Ovary (tissue), 7 donors: ENCODE measurements at regions not wholly inside any gene's neighbourhood (a gene's known extent, or its start where the extent isn't known, plus 50 kb on each side); places are given as distances from the start of the nearest gene placed in this dataset.

Experiments used
- DNase-seq, 5 donors: peaks; one replicate each; pipeline ENCODE4 v3.0.0-alpha.2; 2019 to 2020
- H3K27ac ChIP-seq, 2 donors: fragments of 200-600 bp; one replicate each; pipeline versions ENCODE4 v1.5.1 to v1.8.0; 2019 to 2022
- H3K27me3 ChIP-seq: fragments of 200-600 bp; one replicate; pipeline ENCODE4 v1.8.0; 2022
- H3K36me3 ChIP-seq: fragments of 200-600 bp; sonication (generic); one replicate; pipeline ENCODE4 v1.5.1; 2019
- H3K4me1 ChIP-seq: one replicate; pipeline ENCODE4 v1.8.1; 2013; ENCODE audit warnings: mild to moderate bottlenecking, moderate library complexity; ENCODE audit not compliant: insufficient read depth
- H3K4me3 ChIP-seq: fragments of 200-600 bp; sonication (generic); one replicate; pipeline ENCODE4 v1.5.1; 2017
- H3K9me3 ChIP-seq, 2 donors: fragments of 200-600 bp in 1 of 2; sonication (generic) in 1 of 2; one replicate each; pipeline versions ENCODE4 v1.5.1 to v1.8.1; 2013 to 2019; ENCODE audit warnings: mild to moderate bottlenecking in 1 of 2, moderate library complexity in 1 of 2
- EP300 ChIP-seq: sonication (generic); formaldehyde crosslinking; IDR thresholded peaks from one replicate; pipeline ENCODE4 v1.6.1; 2017; ENCODE audit warnings: antibody characterized with exemption
- POLR2A ChIP-seq: fragments of 450-650 bp; IDR thresholded peaks from one replicate; pipeline ENCODE4 v1.6.1; 2017; ENCODE audit warnings: antibody characterized with exemption, mild to moderate bottlenecking, moderate library complexity
- WGBS, 3 donors: extraction: QIAGEN DNeasy Blood & Tissue Kit in 1 of 3; methylation state at CpG; one replicate each; pipeline versions ENCODE4 v1.1.5 to v1.1.7; 2013 to 2017; 5-methylcytosine and 5-hydroxymethylcytosine counted together
- intact Hi-C, 4 donors: fragments of 100-400 bp; cut with DNase I; formaldehyde crosslinking; loops; one replicate each; pipeline versions ENCODE4 v1.11.0 to v1.15.1; 2022 to 2023
- TF ChIP-seq, protein P1 (sequence below), 3 donors: fragments of 450-650 bp in 2 of 3; fragments of 200-600 bp in 1 of 3; IDR thresholded peaks; one replicate each; pipeline versions ENCODE4 v1.5.1 to v1.8.0; 2016 to 2022; ENCODE audit warnings: antibody characterized with exemption in 3 of 3, mild to moderate bottlenecking in 1 of 3
- donor health status: DM: no; HTN: no; CAD: no; lungs with moderate emphysema.
- donor health status: DM: no; HTN: no; CAD: no.
- donor health status: Bipolar disorder and iron deficiency.
- donor health status: DM: no; HTN: no; CAD: no.
- donor health status: DM: yes; HTN: yes; CAD: no.

GRCh38 chr15:93324186-93324975, 235.4 kb upstream of the RGMA start:
- no peaks in the 10 kb centered on the region for H3K27me3 ChIP-seq
- intact Hi-C loops = no loop called here
- no peaks in the 10 kb centered on the region for H3K36me3 ChIP-seq
- no peak for TF ChIP-seq POLR2A
- no peak for TF ChIP-seq EP300
- TF ChIP-seq, protein P1, sequence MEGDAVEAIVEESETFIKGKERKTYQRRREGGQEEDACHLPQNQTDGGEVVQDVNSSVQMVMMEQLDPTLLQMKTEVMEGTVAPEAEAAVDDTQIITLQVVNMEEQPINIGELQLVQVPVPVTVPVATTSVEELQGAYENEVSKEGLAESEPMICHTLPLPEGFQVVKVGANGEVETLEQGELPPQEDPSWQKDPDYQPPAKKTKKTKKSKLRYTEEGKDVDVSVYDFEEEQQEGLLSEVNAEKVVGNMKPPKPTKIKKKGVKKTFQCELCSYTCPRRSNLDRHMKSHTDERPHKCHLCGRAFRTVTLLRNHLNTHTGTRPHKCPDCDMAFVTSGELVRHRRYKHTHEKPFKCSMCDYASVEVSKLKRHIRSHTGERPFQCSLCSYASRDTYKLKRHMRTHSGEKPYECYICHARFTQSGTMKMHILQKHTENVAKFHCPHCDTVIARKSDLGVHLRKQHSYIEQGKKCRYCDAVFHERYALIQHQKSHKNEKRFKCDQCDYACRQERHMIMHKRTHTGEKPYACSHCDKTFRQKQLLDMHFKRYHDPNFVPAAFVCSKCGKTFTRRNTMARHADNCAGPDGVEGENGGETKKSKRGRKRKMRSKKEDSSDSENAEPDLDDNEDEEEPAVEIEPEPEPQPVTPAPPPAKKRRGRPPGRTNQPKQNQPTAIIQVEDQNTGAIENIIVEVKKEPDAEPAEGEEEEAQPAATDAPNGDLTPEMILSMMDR (IDR thresholded peaks at IDR 0.05) = no peak
- no peak overlapping the region for H3K4me3 ChIP-seq
- H3K4me1 ChIP-seq = no peaks in the 10 kb centered on the region
- WGBS, 3 donors = 74 to 80% (median 75%) methylated on average over 5 of the region's 5 CpGs
- no peak overlapping the region for H3K27ac ChIP-seq
- no peak for DNase-seq
- H3K9me3 ChIP-seq = no peaks in the 10 kb centered on the region

DNA sequence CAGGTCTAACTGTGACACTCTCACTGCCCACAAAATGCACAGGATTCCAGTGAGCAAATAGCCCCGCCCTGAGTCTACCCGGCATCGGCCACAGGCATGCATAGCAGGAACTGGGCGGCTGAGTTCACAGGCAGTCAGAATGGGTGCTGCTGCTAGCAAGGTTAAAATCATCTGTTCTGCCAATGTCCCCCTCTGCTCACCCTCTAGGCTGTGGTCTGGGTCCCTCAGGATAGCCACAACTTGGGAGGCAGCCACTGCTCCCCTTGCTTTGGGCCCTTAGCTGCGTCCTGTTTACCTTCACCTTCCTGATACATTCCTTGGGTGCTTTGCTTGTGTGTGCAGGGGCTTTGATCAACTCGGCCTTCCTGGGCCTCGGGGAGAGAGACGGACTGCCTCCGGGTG, 232.9 kb upstream of the RGMA start:
- intact Hi-C loops = no loop called here
- H3K27ac ChIP-seq = no peak overlapping the region
- H3K4me1 ChIP-seq = no peaks in the 10 kb centered on the region
- no peaks in the 10 kb centered on the region for H3K9me3 ChIP-seq
- no peaks in the 10 kb centered on the region for H3K27me3 ChIP-seq
- WGBS, 3 donors = 60 to 71% (median 66%) methylated on average over 9 of the region's 9 CpGs
- H3K4me3 ChIP-seq = no peak overlapping the region
- TF ChIP-seq EP300 (no peak), POLR2A (no peak)
- TF ChIP-seq, protein P1 (IDR thresholded peaks at IDR 0.05) = no peak
- no peaks in the 10 kb centered on the region for H3K36me3 ChIP-seq
- DNase-seq = no peak

DNA sequence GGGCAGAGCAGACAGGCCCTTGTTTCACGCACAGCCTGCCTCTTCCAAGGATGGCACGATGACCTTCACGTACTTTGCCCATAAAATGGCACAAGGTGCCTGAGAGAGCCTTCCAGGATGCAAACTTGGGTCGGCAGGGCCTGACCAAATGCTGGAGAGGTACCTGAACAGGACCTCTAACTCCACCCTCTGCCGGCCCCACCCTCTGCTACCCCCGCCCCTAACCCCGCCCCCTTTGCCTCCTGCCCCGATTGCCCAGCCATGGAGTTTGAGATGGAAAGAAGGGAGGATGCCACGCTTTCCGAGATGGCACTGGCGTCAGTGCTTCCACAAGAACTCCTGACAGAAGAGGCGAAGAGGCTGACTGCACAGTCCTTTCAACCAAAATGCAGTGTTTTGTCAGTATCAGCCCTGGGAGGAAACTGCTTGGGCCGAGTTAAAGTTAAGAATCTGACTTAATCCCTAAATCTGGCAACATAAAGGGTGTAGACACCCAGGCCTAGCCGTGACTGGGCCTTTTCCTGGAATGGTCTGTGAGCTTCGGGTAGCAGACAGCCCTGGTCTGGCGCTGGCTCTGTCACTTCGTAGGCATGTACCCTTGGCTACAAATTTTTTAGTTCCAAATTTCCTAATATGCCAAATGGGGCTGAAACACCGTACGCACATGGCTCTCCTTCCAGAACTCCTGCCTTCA, 230.3 kb upstream of the RGMA start:
- Histone ChIP-seq H3K4me3 (no peak overlapping the region), H3K27ac (no peak overlapping the region), H3K36me3 (no peaks in the 10 kb centered on the region), H3K27me3 (no peaks in the 10 kb centered on the region), H3K9me3 (no peaks in the 10 kb centered on the region), H3K4me1 (no peaks in the 10 kb centered on the region)
- intact Hi-C loops = no loop called here
- 88 to 92% (median 90%) methylated on average over 19 of the region's 19 CpGs for WGBS, 3 donors
- no peak for DNase-seq
- TF ChIP-seq EP300 (no peak), POLR2A (no peak)
- TF ChIP-seq, protein P1 (IDR thresholded peaks at IDR 0.05) = no peak

DNA sequence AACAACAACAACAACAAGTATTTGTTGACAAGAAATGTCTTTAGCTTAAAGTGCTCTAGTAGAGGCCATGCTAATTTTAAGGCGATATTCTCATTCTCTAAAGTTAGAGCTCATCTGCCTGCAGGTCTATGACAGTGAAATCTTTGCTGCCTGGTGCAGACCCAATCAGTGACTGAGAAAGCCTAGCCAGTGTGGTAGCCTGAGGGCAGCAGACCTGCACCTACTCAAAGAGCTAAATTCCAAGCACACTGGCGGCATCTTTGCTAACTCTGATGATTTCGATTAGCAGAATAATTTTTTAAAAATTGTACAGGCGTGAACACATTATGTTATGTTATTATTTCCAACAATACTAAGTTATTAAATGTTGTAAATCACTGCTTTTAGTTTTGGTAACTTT, 228.8 kb upstream of the RGMA start:
- intact Hi-C loops = no loop called here
- no peaks in the 10 kb centered on the region for H3K9me3 ChIP-seq
- DNase-seq = no peak
- peaks cover 2% of the 10 kb centered on the region for H3K4me1 ChIP-seq
- 83 to 97% (median 95%) methylated on average over 4 of the region's 4 CpGs for WGBS, 3 donors
- no peak overlapping the region for H3K27ac ChIP-seq
- H3K27me3 ChIP-seq = no peaks in the 10 kb centered on the region
- H3K4me3 ChIP-seq = no peak overlapping the region
- H3K36me3 ChIP-seq = no peaks in the 10 kb centered on the region
- TF ChIP-seq EP300 = no peak
- TF ChIP-seq, protein P1 (IDR thresholded peaks at IDR 0.05) = no peak
- no peak for TF ChIP-seq POLR2A
